HCT116 (cell line): ENCODE measurements at regions not wholly inside any gene's neighbourhood (a gene's known extent, or its start where the extent isn't known, plus 50 kb on each side); places are given as distances from the start of the nearest gene placed in this dataset.

Experiments used
- ATAC-seq: fragments of 200-7000 bp; cut with Tn5 transposase; 2 replicates; pipeline ENCODE4 v1.9.1; 2020; ENCODE audit warnings: mild to moderate bottlenecking, moderate library complexity
- BruUV-seq: library from RNA; stranded (reverse); fragments of 400-500 nt; replicated peaks from 2 replicates; lab custom pipeline; 2021; lab: Mats Ljungman, UMichigan
- CTCF ChIA-PET: fragments of 300-600 bp; sonication (Branson Sonifier 250); formaldehyde crosslinking; loops from one replicate; lab custom pipeline; 2021; ENCODE audit warnings: antibody characterized with exemption; lab: Charles Lee
- POLR2A ChIA-PET: fragments of 300-600, 350-600 bp; sonication (Branson Sonifier 250); formaldehyde crosslinking; loops from one replicate; lab custom pipeline; 2021; ENCODE audit warnings: antibody characterized with exemption; lab: Charles Lee
- RAD21 ChIA-PET, 2 experiments: fragments of 300-600 bp; sonication (Branson Sonifier 250); formaldehyde crosslinking; loops; one replicate each; lab custom pipeline; 2023; ENCODE audit warnings: low total read pairs in 2 of 2; ENCODE audit not compliant: uncharacterized antibody in 2 of 2, unreplicated experiment in 2 of 2, low non-redundant PET in 1 of 2; lab: Charles Lee
- DNase-seq: peaks from one replicate; pipeline ENCODE4 v3.0.0-alpha.2; 2010; ENCODE audit warnings: low read depth, low spot score
- H2AFZ ChIP-seq: fragments of 200-600 bp; shearing (Covaris generic), sonication (generic); 2 replicates; pipeline ENCODE4 v1.6.1; 2017; ENCODE audit warnings: low read depth, mixed run types, mixed read lengths, antibody characterized with exemption, low read length; ENCODE audit not compliant: poor library complexity, severe bottlenecking
- H3K27ac ChIP-seq: 2 replicates; pipeline ENCODE4 v1.5.1; 2012; ENCODE audit warnings: low read depth, low read length
- H3K27me3 ChIP-seq: fragments of 200-600 bp; sonication (generic); 2 replicates; pipeline ENCODE4 v1.6.1; 2016; ENCODE audit warnings: mixed run types, low read length, mixed read lengths; ENCODE audit not compliant: insufficient read depth
- H3K36me3 ChIP-seq, 2 experiments: fragments of 200-500 bp in 1 of 2; fragments of 200-600 bp in 1 of 2; sonication (Bioruptor generic) in 1 of 2; sonication (generic) in 1 of 2; 2 replicates each; pipeline versions ENCODE4 v1.5.1 to v1.6.1; 2014 to 2016; ENCODE audit warnings: low read length in 2 of 2, inconsistent platforms in 1 of 2, mixed read lengths in 1 of 2, mixed run types in 1 of 2; ENCODE audit not compliant: insufficient read depth in 2 of 2, control insufficient read depth in 1 of 2
- H3K4me1 ChIP-seq, 2 experiments: fragments of 200-600 bp in 1 of 2; sonication (generic) in 1 of 2; 2 replicates each; pipeline versions ENCODE4 v1.5.1 to v1.6.1; 2012 to 2017; ENCODE audit warnings: low read length in 2 of 2, inconsistent platforms in 1 of 2, mild to moderate bottlenecking in 1 of 2, mixed read lengths in 1 of 2, mixed run types in 1 of 2, moderate library complexity in 1 of 2; ENCODE audit not compliant: insufficient read depth in 2 of 2, control insufficient read depth in 1 of 2
- H3K4me2 ChIP-seq: fragments of 200-600 bp; sonication (generic); 2 replicates; pipeline ENCODE4 v1.6.1; 2017; ENCODE audit warnings: mixed run types, low read length, mixed read lengths
- H3K4me3 ChIP-seq, 2 experiments: fragments of 200-600 bp in 1 of 2; sonication (generic) in 1 of 2; replicated peaks in 1 of 2; 2 replicates each; pipeline ENCODE4 v1.5.1; 2011 to 2016; ENCODE audit warnings: low read length in 2 of 2, control low read depth in 1 of 2, low read depth in 1 of 2, mild to moderate bottlenecking in 1 of 2, mixed read lengths in 1 of 2, mixed run types in 1 of 2
- H3K79me2 ChIP-seq: fragments of 200-600 bp; sonication (generic); 2 replicates; pipeline ENCODE4 v1.6.1; 2017; ENCODE audit warnings: mild to moderate bottlenecking, mixed run types, low read length, moderate library complexity, mixed read lengths; ENCODE audit not compliant: insufficient read depth
- H3K9ac ChIP-seq: fragments of 200-600 bp; sonication (generic); 2 replicates; pipeline ENCODE4 v1.6.1; 2016; ENCODE audit warnings: low read length, mixed read lengths
- H3K9me2 ChIP-seq: fragments of 200-600 bp; sonication (generic), shearing (Covaris generic); 2 replicates; pipeline ENCODE4 v1.6.1; 2017; ENCODE audit warnings: mixed run types, mild to moderate bottlenecking, moderate library complexity; ENCODE audit not compliant: insufficient read depth
- H3K9me3 ChIP-seq, 2 experiments: fragments of 200-500 bp in 1 of 2; fragments of 200-600 bp in 1 of 2; sonication (Bioruptor generic) in 1 of 2; sonication (generic) in 1 of 2; 2 replicates each; pipeline ENCODE4 v1.6.1; 2014 to 2017; ENCODE audit warnings: low read length in 2 of 2, mixed read lengths in 2 of 2, inconsistent platforms in 1 of 2, low read depth in 1 of 2, mild to moderate bottlenecking in 1 of 2, mixed run types in 1 of 2, moderate library complexity in 1 of 2; ENCODE audit not compliant: control insufficient read depth in 1 of 2, insufficient read depth in 1 of 2
- H4K20me1 ChIP-seq: fragments of 200-600 bp; sonication (generic), shearing (Covaris generic); 2 replicates; pipeline ENCODE4 v1.6.1; 2017; ENCODE audit warnings: mixed run types, mild to moderate bottlenecking, moderate library complexity; ENCODE audit not compliant: insufficient read depth
- CTCF ChIP-seq, 3 experiments: fragments of 200-600 bp in 1 of 3; sonication (generic) in 1 of 3; IDR thresholded peaks in 2 of 3; conservative IDR thresholded peaks in 1 of 3; 2 replicates each; pipeline ENCODE4 v1.5.1; 2012 to 2017; ENCODE audit warnings: low read depth in 2 of 3, low read length in 2 of 3, antibody characterized with exemption in 1 of 3, borderline replicate concordance in 1 of 3, control low read depth in 1 of 3, mild to moderate bottlenecking in 1 of 3, mixed read lengths in 1 of 3, mixed run types in 1 of 3, moderate library complexity in 1 of 3; ENCODE audit not compliant: insufficient read depth in 1 of 3
- EGR1 ChIP-seq: IDR thresholded peaks from 2 replicates; pipeline ENCODE4 v1.6.1; 2012; ENCODE audit warnings: low read depth
- EZH2 ChIP-seq: fragments of 200-600 bp; sonication (generic); IDR thresholded peaks from 2 replicates; pipeline ENCODE4 v1.6.1; 2017; ENCODE audit warnings: antibody characterized with exemption, mixed run types
- EZH2phosphoT487 ChIP-seq: fragments of 200-600 bp; IDR thresholded peaks from 2 replicates; pipeline ENCODE4 v1.6.1; 2018; ENCODE audit warnings: antibody characterized with exemption, borderline replicate concordance
- POLR2AphosphoS5 ChIP-seq: IDR thresholded peaks from 2 replicates; pipeline ENCODE4 v1.6.1; 2011; ENCODE audit warnings: mild to moderate bottlenecking, low read depth, low read length, moderate library complexity
- RAD21 ChIP-seq: IDR thresholded peaks from 2 replicates; pipeline ENCODE4 v1.6.1; 2012; ENCODE audit warnings: low read depth, mild to moderate bottlenecking
- REST ChIP-seq: IDR thresholded peaks from 2 replicates; pipeline ENCODE4 v1.6.1; 2012; ENCODE audit warnings: low read depth
- SP1 ChIP-seq: IDR thresholded peaks from 2 replicates; pipeline ENCODE4 v1.6.1; 2012; ENCODE audit warnings: low read depth
- ZFX ChIP-seq: fragments of 450-650 bp; IDR thresholded peaks from 2 replicates; pipeline ENCODE4 v1.6.1; 2017
- ZNF274 ChIP-seq: fragments of 200-500 bp; sonication (Bioruptor generic); IDR thresholded peaks from 2 replicates; pipeline ENCODE4 v1.6.1; 2014; ENCODE audit warnings: mild to moderate bottlenecking, low read depth, low read length, inconsistent platforms
- intact Hi-C: fragments of 100-400 bp; cut with micrococcal nuclease; formaldehyde crosslinking; loops from 2 replicates; pipeline ENCODE4 v1.10.0; 2022
- TF ChIP-seq, protein P1 (sequence below): IDR thresholded peaks from 2 replicates; pipeline ENCODE4 v1.6.1; 2012
- TF ChIP-seq, protein P2 (sequence below): IDR thresholded peaks from 2 replicates; pipeline ENCODE4 v1.6.1; 2011; ENCODE audit warnings: mild to moderate bottlenecking, low read length, moderate library complexity; ENCODE audit not compliant: insufficient replicate concordance; ENCODE audit errors: extremely low read depth
- TF ChIP-seq, protein P3 (sequence below): IDR thresholded peaks from 2 replicates; pipeline ENCODE4 v1.6.1; 2012

GRCh38 chr1:101567582-101568189, 330.9 kb downstream of the S1PR1 start:
- DNase-seq, result peak; percentile 2
- peak; percentile 61; the same call in 1 of the 2 replicates for ATAC-seq
- ChIA-PET RAD21 (no interaction called here), CTCF (no interaction called here), POLR2A (no interaction called here)
- Histone ChIP-seq H4K20me1 (no peaks in the 10 kb centered on the region), H3K9ac (no peak overlapping the region), H3K4me3 (no peak overlapping the region), H3K4me2 (no peak overlapping the region), H3K9me3 (no peaks in the 10 kb centered on the region), H3K27ac (no peak overlapping the region), H3K4me1 (no peaks in the 10 kb centered on the region), H3K9me2 (no peaks in the 10 kb centered on the region), H2AFZ (no peak overlapping the region), H3K79me2 (no peaks in the 10 kb centered on the region), H3K27me3 (no peaks in the 10 kb centered on the region), H3K36me3 (no peaks in the 10 kb centered on the region)
- intact Hi-C loops, result no loop called here
- BruUV-seq, result no TSS peak
- TF ChIP-seq, protein P1, sequence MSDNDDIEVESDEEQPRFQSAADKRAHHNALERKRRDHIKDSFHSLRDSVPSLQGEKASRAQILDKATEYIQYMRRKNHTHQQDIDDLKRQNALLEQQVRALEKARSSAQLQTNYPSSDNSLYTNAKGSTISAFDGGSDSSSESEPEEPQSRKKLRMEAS, result no peak
- TF ChIP-seq SP1, result no peak
- TF ChIP-seq ZNF274, result no peak
- TF ChIP-seq, protein P2, sequence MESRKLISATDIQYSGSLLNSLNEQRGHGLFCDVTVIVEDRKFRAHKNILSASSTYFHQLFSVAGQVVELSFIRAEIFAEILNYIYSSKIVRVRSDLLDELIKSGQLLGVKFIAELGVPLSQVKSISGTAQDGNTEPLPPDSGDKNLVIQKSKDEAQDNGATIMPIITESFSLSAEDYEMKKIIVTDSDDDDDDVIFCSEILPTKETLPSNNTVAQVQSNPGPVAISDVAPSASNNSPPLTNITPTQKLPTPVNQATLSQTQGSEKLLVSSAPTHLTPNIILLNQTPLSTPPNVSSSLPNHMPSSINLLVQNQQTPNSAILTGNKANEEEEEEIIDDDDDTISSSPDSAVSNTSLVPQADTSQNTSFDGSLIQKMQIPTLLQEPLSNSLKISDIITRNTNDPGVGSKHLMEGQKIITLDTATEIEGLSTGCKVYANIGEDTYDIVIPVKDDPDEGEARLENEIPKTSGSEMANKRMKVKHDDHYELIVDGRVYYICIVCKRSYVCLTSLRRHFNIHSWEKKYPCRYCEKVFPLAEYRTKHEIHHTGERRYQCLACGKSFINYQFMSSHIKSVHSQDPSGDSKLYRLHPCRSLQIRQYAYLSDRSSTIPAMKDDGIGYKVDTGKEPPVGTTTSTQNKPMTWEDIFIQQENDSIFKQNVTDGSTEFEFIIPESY, result no peak
- no peak for TF ChIP-seq EZH2phosphoT487
- no peak for TF ChIP-seq POLR2AphosphoS5
- TF ChIP-seq ZFX, result no peak
- TF ChIP-seq CTCF (IDR thresholded peaks at IDR 0.05 in 2 of 3, conservative IDR thresholded peaks at IDR 0.05 in 1 of 3; ENCODE audit: borderline replicate concordance in 1 of 3, insufficient read depth in 1 of 3, low read depth in 2 of 3, low read length in 2 of 3), result peak; percentile 13 to 89 (median 85); a peak in 5 of 6 replicates
- no peak for TF ChIP-seq EGR1
- TF ChIP-seq REST, result no peak
- TF ChIP-seq RAD21, result peak; percentile 27
- TF ChIP-seq EZH2, result no peak
- TF ChIP-seq, protein P3, sequence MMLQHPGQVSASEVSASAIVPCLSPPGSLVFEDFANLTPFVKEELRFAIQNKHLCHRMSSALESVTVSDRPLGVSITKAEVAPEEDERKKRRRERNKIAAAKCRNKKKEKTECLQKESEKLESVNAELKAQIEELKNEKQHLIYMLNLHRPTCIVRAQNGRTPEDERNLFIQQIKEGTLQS, result no peak
